ENCODE measurements at regions not wholly inside any gene's neighbourhood (a gene's known extent, or its start where the extent isn't known, plus 50 kb on each side); places are given as distances from the start of the nearest gene placed in this dataset.

GRCh38 chr1:4433075-4433474, 221.3 kb upstream of the AJAP1 start:
- TF ChIP-seq, protein P1, sequence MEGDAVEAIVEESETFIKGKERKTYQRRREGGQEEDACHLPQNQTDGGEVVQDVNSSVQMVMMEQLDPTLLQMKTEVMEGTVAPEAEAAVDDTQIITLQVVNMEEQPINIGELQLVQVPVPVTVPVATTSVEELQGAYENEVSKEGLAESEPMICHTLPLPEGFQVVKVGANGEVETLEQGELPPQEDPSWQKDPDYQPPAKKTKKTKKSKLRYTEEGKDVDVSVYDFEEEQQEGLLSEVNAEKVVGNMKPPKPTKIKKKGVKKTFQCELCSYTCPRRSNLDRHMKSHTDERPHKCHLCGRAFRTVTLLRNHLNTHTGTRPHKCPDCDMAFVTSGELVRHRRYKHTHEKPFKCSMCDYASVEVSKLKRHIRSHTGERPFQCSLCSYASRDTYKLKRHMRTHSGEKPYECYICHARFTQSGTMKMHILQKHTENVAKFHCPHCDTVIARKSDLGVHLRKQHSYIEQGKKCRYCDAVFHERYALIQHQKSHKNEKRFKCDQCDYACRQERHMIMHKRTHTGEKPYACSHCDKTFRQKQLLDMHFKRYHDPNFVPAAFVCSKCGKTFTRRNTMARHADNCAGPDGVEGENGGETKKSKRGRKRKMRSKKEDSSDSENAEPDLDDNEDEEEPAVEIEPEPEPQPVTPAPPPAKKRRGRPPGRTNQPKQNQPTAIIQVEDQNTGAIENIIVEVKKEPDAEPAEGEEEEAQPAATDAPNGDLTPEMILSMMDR (IDR thresholded peaks at IDR 0.05; ENCODE audit: borderline replicate concordance), result no peak
- intact Hi-C loops (cut with micrococcal nuclease), result no loop called here
- Histone ChIP-seq H3K27ac (replicated peaks) (no peak overlapping the region), H3K4me1 (peaks cover 6% of the 10 kb centered on the region), H3K27me3 (ENCODE audit: low read depth) (no peaks in the 10 kb centered on the region), H3K4me3 (no peak overlapping the region), H3K9me3 (replicated peaks) (no peaks in the 10 kb centered on the region), H3K36me3 (no peaks in the 10 kb centered on the region)
- DNase-seq, result no peak

DNA sequence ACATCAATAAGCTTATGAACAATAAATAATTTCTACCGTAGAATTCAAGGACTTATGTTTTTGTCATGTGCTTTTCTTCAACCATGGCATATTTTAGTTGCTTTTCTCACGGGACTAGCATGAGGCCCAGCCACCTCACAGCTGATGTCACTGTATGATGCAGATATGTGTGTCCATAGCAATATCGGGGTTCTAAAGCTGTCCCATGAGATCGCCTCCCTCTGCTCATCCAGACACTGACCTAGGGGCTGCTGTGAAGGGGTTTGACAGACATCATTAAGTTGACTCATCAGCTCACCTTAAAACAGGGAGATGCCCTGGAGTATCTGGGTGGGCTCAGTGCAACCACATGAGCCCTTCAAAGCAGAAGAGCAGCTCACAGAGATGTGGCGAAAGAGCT, 210.3 kb upstream of the AJAP1 start:
- DNase-seq, result no peak
- Histone ChIP-seq H3K4me1 (no peaks in the 10 kb centered on the region), H3K36me3 (no peaks in the 10 kb centered on the region), H3K27me3 (ENCODE audit: low read depth) (peaks cover 70% of the 10 kb centered on the region), H3K9me3 (replicated peaks) (no peaks in the 10 kb centered on the region), H3K27ac (replicated peaks) (no peak overlapping the region), H3K4me3 (no peak overlapping the region)
- intact Hi-C loops (cut with micrococcal nuclease), result no loop called here
- TF ChIP-seq, protein P1 (IDR thresholded peaks at IDR 0.05; ENCODE audit: borderline replicate concordance), result no peak

GRCh38 chr1:4447778-4448420, 206.5 kb upstream of the AJAP1 start:
- intact Hi-C loops (cut with micrococcal nuclease), result no loop called here
- TF ChIP-seq, protein P1 (IDR thresholded peaks at IDR 0.05; ENCODE audit: borderline replicate concordance), result no peak
- no peak overlapping the region for H3K4me3 ChIP-seq
- DNase-seq, result no peak
- H3K27ac ChIP-seq (replicated peaks), result no peak overlapping the region
- no peaks in the 10 kb centered on the region for H3K4me1 ChIP-seq
- H3K9me3 ChIP-seq (replicated peaks), result no peaks in the 10 kb centered on the region
- peaks cover 69% of the 10 kb centered on the region for H3K27me3 ChIP-seq (ENCODE audit: low read depth)
- no peaks in the 10 kb centered on the region for H3K36me3 ChIP-seq

GRCh38 chr1:4449972-4450371, 204.4 kb upstream of the AJAP1 start:
- DNase-seq, result no peak
- TF ChIP-seq, protein P1 (IDR thresholded peaks at IDR 0.05; ENCODE audit: borderline replicate concordance), result no peak
- intact Hi-C loops (cut with micrococcal nuclease), result no loop called here
- Histone ChIP-seq H3K36me3 (no peaks in the 10 kb centered on the region), H3K27me3 (ENCODE audit: low read depth) (peaks cover 67% of the 10 kb centered on the region), H3K4me3 (no peak overlapping the region), H3K9me3 (replicated peaks) (no peaks in the 10 kb centered on the region), H3K27ac (replicated peaks) (no peak overlapping the region), H3K4me1 (no peaks in the 10 kb centered on the region)

GRCh38 chr1:4452701-4453100, 201.7 kb upstream of the AJAP1 start:
- intact Hi-C loops (cut with micrococcal nuclease), result no loop called here
- TF ChIP-seq, protein P1 (IDR thresholded peaks at IDR 0.05; ENCODE audit: borderline replicate concordance), result no peak

More at GRCh38 chr1:4452701-4453100, 201.7 kb upstream of the AJAP1 start:
- H3K27ac ChIP-seq (replicated peaks), result no peak overlapping the region
- no peaks in the 10 kb centered on the region for H3K4me1 ChIP-seq
- no peaks in the 10 kb centered on the region for H3K9me3 ChIP-seq (replicated peaks)
- H3K36me3 ChIP-seq, result no peaks in the 10 kb centered on the region
- no peak overlapping the region for H3K4me3 ChIP-seq
- no peak for DNase-seq
- H3K27me3 ChIP-seq (ENCODE audit: low read depth), result peaks cover 48% of the 10 kb centered on the region

Measured in left ventricle myocardium inferior (tissue), 1 donor.